ENCODE measurements at regions not wholly inside any gene's neighbourhood (a gene's known extent, or its start where the extent isn't known, plus 50 kb on each side); places are given as distances from the start of the nearest gene placed in this dataset.

- TF ChIP-seq, protein P1, sequence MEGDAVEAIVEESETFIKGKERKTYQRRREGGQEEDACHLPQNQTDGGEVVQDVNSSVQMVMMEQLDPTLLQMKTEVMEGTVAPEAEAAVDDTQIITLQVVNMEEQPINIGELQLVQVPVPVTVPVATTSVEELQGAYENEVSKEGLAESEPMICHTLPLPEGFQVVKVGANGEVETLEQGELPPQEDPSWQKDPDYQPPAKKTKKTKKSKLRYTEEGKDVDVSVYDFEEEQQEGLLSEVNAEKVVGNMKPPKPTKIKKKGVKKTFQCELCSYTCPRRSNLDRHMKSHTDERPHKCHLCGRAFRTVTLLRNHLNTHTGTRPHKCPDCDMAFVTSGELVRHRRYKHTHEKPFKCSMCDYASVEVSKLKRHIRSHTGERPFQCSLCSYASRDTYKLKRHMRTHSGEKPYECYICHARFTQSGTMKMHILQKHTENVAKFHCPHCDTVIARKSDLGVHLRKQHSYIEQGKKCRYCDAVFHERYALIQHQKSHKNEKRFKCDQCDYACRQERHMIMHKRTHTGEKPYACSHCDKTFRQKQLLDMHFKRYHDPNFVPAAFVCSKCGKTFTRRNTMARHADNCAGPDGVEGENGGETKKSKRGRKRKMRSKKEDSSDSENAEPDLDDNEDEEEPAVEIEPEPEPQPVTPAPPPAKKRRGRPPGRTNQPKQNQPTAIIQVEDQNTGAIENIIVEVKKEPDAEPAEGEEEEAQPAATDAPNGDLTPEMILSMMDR (IDR thresholded peaks at IDR 0.05; ENCODE audit: low read length) = no peak
- TF ChIP-seq EZH2 (IDR thresholded peaks at IDR 0.05; ENCODE audit: borderline replicate concordance, low read length) = no peak
Observed at GRCh38 chr1:221059506-221059905, 180.3 kb downstream of the HLX start.
